ENCODE measurements at regions not wholly inside any gene's neighbourhood (a gene's known extent, or its start where the extent isn't known, plus 50 kb on each side); places are given as distances from the start of the nearest gene placed in this dataset.

DNA sequence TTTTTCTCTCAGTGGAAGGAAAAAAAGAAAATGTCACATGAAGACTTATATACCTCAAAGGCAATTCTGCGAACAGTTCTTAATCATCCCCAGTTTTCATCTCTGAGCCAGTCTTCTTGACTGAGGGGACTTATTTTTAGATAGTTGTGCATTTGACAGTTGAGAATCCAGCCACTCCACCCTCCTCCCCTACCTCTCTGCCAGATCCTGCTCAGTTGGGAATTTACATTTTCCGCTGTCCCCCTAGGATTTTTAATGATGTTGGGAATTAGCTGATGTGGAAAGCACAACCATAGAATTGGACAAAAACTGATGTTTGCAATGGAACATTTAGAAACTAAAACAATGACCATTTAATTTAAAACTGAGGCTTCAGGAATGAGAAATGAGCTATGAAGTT is 194.3 kb upstream of the PIK3R1 start:
- H3K27me3 ChIP-seq (ENCODE audit: insufficient read depth, low read length): no peaks in the 10 kb centered on the region
- no peak overlapping the region for H3K4me2 ChIP-seq (ENCODE audit: low read length)

More for the DNA sequence above, 194.3 kb upstream of the PIK3R1 start:
- DNase-seq (ENCODE audit: low read depth, low spot score) (no peak), ATAC-seq (no peak)
- no peaks in the 10 kb centered on the region for H4K20me1 ChIP-seq (ENCODE audit: insufficient read depth)
- BruUV-seq (replicated peaks): no TSS peak
- no peak overlapping the region for H3K4me3 ChIP-seq (replicated peaks in 1 of 2; ENCODE audit: low read depth in 1 of 2, low read length in 2 of 2)
- POLR2A ChIA-PET: no interaction called here
- intact Hi-C loops (cut with micrococcal nuclease): no loop called here
- CTCF ChIA-PET: no interaction called here
- no peak overlapping the region for H3K27ac ChIP-seq (ENCODE audit: low read depth, low read length)
- no peak overlapping the region for H3K9ac ChIP-seq (ENCODE audit: low read length)
- no peaks in the 10 kb centered on the region for H3K79me2 ChIP-seq (ENCODE audit: insufficient read depth, low read length)
- TF ChIP-seq RAD21 (IDR thresholded peaks at IDR 0.05; ENCODE audit: low read depth) (no peak), TCF7L2 (IDR thresholded peaks at IDR 0.05; ENCODE audit: borderline replicate concordance, extremely low read depth, insufficient read depth, insufficient read length) (no peak), JUND (IDR thresholded peaks at IDR 0.05) (no peak), EGR1 (IDR thresholded peaks at IDR 0.05; ENCODE audit: low read depth) (no peak), ZFX (IDR thresholded peaks at IDR 0.05) (no peak), ZBTB33 (IDR thresholded peaks at IDR 0.05; ENCODE audit: extremely low read depth, insufficient replicate concordance, low read length) (no peak), CTCF (IDR thresholded peaks at IDR 0.05 in 2 of 3, conservative IDR thresholded peaks at IDR 0.05 in 1 of 3; ENCODE audit: borderline replicate concordance in 1 of 3, insufficient read depth in 1 of 3, low read depth in 2 of 3, low read length in 2 of 3) (no peak), REST (IDR thresholded peaks at IDR 0.05; ENCODE audit: low read depth) (no peak), ELF1 (IDR thresholded peaks at IDR 0.05; ENCODE audit: borderline replicate concordance, low read depth) (no peak), SP1 (IDR thresholded peaks at IDR 0.05; ENCODE audit: low read depth) (no peak), POLR2AphosphoS5 (IDR thresholded peaks at IDR 0.05; ENCODE audit: low read depth, low read length) (no peak), FOSL1 (IDR thresholded peaks at IDR 0.05; ENCODE audit: low read depth) (no peak), YY1 (IDR thresholded peaks at IDR 0.05; ENCODE audit: extremely low read depth, insufficient replicate concordance, low read depth, low read length) (no peak), CBX3 (IDR thresholded peaks at IDR 0.05; ENCODE audit: low read depth) (no peak), SRF (IDR thresholded peaks at IDR 0.05; ENCODE audit: low read depth) (no peak)
- TF ChIP-seq, protein P1, sequence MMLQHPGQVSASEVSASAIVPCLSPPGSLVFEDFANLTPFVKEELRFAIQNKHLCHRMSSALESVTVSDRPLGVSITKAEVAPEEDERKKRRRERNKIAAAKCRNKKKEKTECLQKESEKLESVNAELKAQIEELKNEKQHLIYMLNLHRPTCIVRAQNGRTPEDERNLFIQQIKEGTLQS (IDR thresholded peaks at IDR 0.05): no peak
- no peaks in the 10 kb centered on the region for H3K9me3 ChIP-seq (ENCODE audit: control insufficient read depth in 1 of 2, insufficient read depth in 1 of 2, low read depth in 1 of 2, low read length in 2 of 2)
- RAD21 ChIA-PET (ENCODE audit: low non-redundant PET in 1 of 2, low total read pairs in 2 of 2, uncharacterized antibody in 2 of 2, unreplicated experiment in 2 of 2): no interaction called here
- H3K9me2 ChIP-seq (ENCODE audit: insufficient read depth): no peaks in the 10 kb centered on the region
- H3K4me1 ChIP-seq (ENCODE audit: control insufficient read depth in 1 of 2, insufficient read depth in 2 of 2, low read length in 2 of 2): no peaks in the 10 kb centered on the region
- no peaks in the 10 kb centered on the region; a peak in 1 of 4 replicates for H3K36me3 ChIP-seq (ENCODE audit: control insufficient read depth in 1 of 2, insufficient read depth in 2 of 2, low read length in 2 of 2)
- H2AFZ ChIP-seq (ENCODE audit: low read depth, low read length, poor library complexity, severe bottlenecking): no peak overlapping the region
